Islet of Langerhans (tissue), 1 donor: ENCODE measurements at regions not wholly inside any gene's neighbourhood (a gene's known extent, or its start where the extent isn't known, plus 50 kb on each side); places are given as distances from the start of the nearest gene placed in this dataset.

ENCODE experiments used
- FAIRE-seq: peaks from one replicate; lab custom pipeline; 2011; peaks lifted over from hg19 to GRCh38; lab: Jason Lieb, UNC

GRCh38 chr18:41621177-41621576 lies 333.9 kb upstream of the PIK3C3 start:
- no peak for FAIRE-seq

GRCh38 chr18:41618147-41618546 lies 336.9 kb upstream of the PIK3C3 start:
- FAIRE-seq, result no peak

GRCh38 chr18:41617647-41618046 lies 337.4 kb upstream of the PIK3C3 start:
- FAIRE-seq, result no peak

- no peak for FAIRE-seq
Observed at GRCh38 chr18:41613003-41613609, 341.9 kb upstream of the PIK3C3 start.

GRCh38 chr18:41604964-41605363 lies 350.1 kb upstream of the PIK3C3 start:
- no peak for FAIRE-seq

- FAIRE-seq, result no peak
Observed at GRCh38 chr18:41602034-41602433, 353.0 kb upstream of the PIK3C3 start.

- FAIRE-seq, result no peak
Observed at GRCh38 chr18:41600693-41601391, 354.2 kb upstream of the PIK3C3 start.

GRCh38 chr18:41599466-41599865 lies 355.6 kb upstream of the PIK3C3 start:
- no peak for FAIRE-seq

GRCh38 chr18:41594582-41594981 lies 360.5 kb upstream of the PIK3C3 start:
- FAIRE-seq, result no peak

- no peak for FAIRE-seq
Observed at GRCh38 chr18:41593171-41593675, 361.8 kb upstream of the PIK3C3 start.

- FAIRE-seq, result no peak
Observed at GRCh38 chr18:41587976-41588375, 367.1 kb upstream of the PIK3C3 start.

GRCh38 chr18:41585512-41585911 lies 369.5 kb upstream of the PIK3C3 start:
- no peak for FAIRE-seq

- no peak for FAIRE-seq
Observed at GRCh38 chr18:41579185-41579584, 375.8 kb upstream of the PIK3C3 start.

- FAIRE-seq, result no peak
Observed at GRCh38 chr18:41577529-41577928, 377.5 kb upstream of the PIK3C3 start.

- FAIRE-seq, result no peak
Observed at GRCh38 chr18:41576643-41577042, 378.4 kb upstream of the PIK3C3 start.

GRCh38 chr18:41569867-41570266 lies 385.2 kb upstream of the PIK3C3 start:
- no peak for FAIRE-seq

- FAIRE-seq, result no peak
Observed at GRCh38 chr18:41561961-41562360, 393.1 kb upstream of the PIK3C3 start.

GRCh38 chr18:41558715-41559114 lies 396.3 kb upstream of the PIK3C3 start:
- FAIRE-seq, result no peak

GRCh38 chr18:41553716-41554115 lies 401.3 kb upstream of the PIK3C3 start:
- no peak for FAIRE-seq

GRCh38 chr18:41548521-41549260 lies 406.3 kb upstream of the PIK3C3 start:
- FAIRE-seq, result no peak

GRCh38 chr18:41545091-41545888 lies 409.7 kb upstream of the PIK3C3 start:
- FAIRE-seq, result no peak

- FAIRE-seq, result no peak
Observed at GRCh38 chr18:41543815-41544214, 411.2 kb upstream of the PIK3C3 start.
